Naive thymus-derived CD4-positive, alpha-beta T cell (primary cell): ENCODE measurements at regions not wholly inside any gene's neighbourhood (a gene's known extent, or its start where the extent isn't known, plus 50 kb on each side); places are given as distances from the start of the nearest gene placed in this dataset.

Experiments
- ATAC-seq: fragments of 150-1000 bp; cut with Tn5 transposase; 2 replicates; pipeline ENCODE4 v1.10.0; 2021; ENCODE audit warnings: mild to moderate bottlenecking, moderate library complexity
- CTCF ChIA-PET: fragments of 350-600 bp; sonication (Branson Sonifier 250); formaldehyde crosslinking; loops from one replicate; lab custom pipeline; 2021; ENCODE audit warnings: antibody characterized with exemption; lab: Charles Lee
- POLR2A ChIA-PET: fragments of 350-600 bp; sonication (Branson Sonifier 250); formaldehyde crosslinking; loops from one replicate; lab custom pipeline; 2021; ENCODE audit warnings: antibody characterized with exemption, inconsistent platforms; lab: Charles Lee
- DNase-seq, 9 donors: peaks; one replicate each; pipeline versions ENCODE4 v3.0.0 to v3.0.0-alpha.2; 2020 to 2022; ENCODE audit warnings: mixed read lengths in 1 of 9
- H3K27ac ChIP-seq: one replicate; pipeline ENCODE4 v1.7.0; 2013; ENCODE audit warnings: mild to moderate bottlenecking, low read depth, low read length, moderate library complexity
- H3K27me3 ChIP-seq, 2 donors: one replicate each; pipeline ENCODE4 v1.7.0; 2013; ENCODE audit warnings: low read length in 2 of 2, mild to moderate bottlenecking in 2 of 2, moderate library complexity in 2 of 2; ENCODE audit not compliant: control insufficient read depth in 2 of 2, insufficient read depth in 2 of 2
- H3K36me3 ChIP-seq, 3 experiments: 1 replicate in 2 of 3; 2 replicates in 1 of 3; pipeline ENCODE4 v1.7.0; 2013; ENCODE audit warnings: low read length in 3 of 3, mild to moderate bottlenecking in 3 of 3, moderate library complexity in 1 of 3; ENCODE audit not compliant: insufficient read depth in 3 of 3, control insufficient read depth in 2 of 3
- H3K4me1 ChIP-seq, 2 donors: one replicate each; pipeline ENCODE4 v1.7.0; 2013; ENCODE audit warnings: low read length in 2 of 2, mild to moderate bottlenecking in 2 of 2, moderate library complexity in 1 of 2; ENCODE audit not compliant: control insufficient read depth in 2 of 2, insufficient read depth in 2 of 2
- H3K4me3 ChIP-seq: 2 replicates; pipeline ENCODE4 v1.7.0; 2013; ENCODE audit warnings: mild to moderate bottlenecking, low read length
- H3K9me3 ChIP-seq, 3 experiments: 1 replicate in 2 of 3; 2 replicates in 1 of 3; pipeline ENCODE4 v1.7.0; 2013; ENCODE audit warnings: low read length in 3 of 3; ENCODE audit not compliant: control insufficient read depth in 2 of 3
- H3K27ac Mint-ChIP-seq, 9 donors: one replicate each; pipeline ENCODE4 v1.8.0; 2020 to 2022; ENCODE audit warnings: mixed read lengths in 9 of 9, mild to moderate bottlenecking in 8 of 9, moderate library complexity in 5 of 9, inconsistent platforms in 2 of 9
- H3K27me3 Mint-ChIP-seq, 5 donors: one replicate each; pipeline ENCODE4 v1.8.0; 2021 to 2022; ENCODE audit warnings: mixed read lengths in 5 of 5, mild to moderate bottlenecking in 1 of 5
- H3K36me3 Mint-ChIP-seq, 5 donors: one replicate each; pipeline ENCODE4 v1.8.0; 2020 to 2022; ENCODE audit warnings: mixed read lengths in 5 of 5, mild to moderate bottlenecking in 3 of 5, inconsistent platforms in 1 of 5
- H3K4me1 Mint-ChIP-seq, 7 donors: one replicate each; pipeline ENCODE4 v1.8.0; 2020 to 2022; ENCODE audit warnings: mixed read lengths in 7 of 7, mild to moderate bottlenecking in 3 of 7, inconsistent platforms in 1 of 7
- H3K4me3 Mint-ChIP-seq, 10 donors: one replicate each; pipeline ENCODE4 v1.8.0; 2020 to 2022; ENCODE audit warnings: mild to moderate bottlenecking in 10 of 10, mixed read lengths in 10 of 10, moderate library complexity in 6 of 10, inconsistent platforms in 2 of 10
- H3K9me3 Mint-ChIP-seq, 11 donors: one replicate each; pipeline ENCODE4 v1.8.0; 2020 to 2022; ENCODE audit warnings: mixed read lengths in 11 of 11, mild to moderate bottlenecking in 4 of 11, inconsistent platforms in 1 of 11, moderate library complexity in 1 of 11
- intact Hi-C, 2 donors: fragments of 100-400 bp; cut with micrococcal nuclease; formaldehyde crosslinking; loops; one replicate each; pipeline ENCODE4 v1.15.1; 2023

DNA sequence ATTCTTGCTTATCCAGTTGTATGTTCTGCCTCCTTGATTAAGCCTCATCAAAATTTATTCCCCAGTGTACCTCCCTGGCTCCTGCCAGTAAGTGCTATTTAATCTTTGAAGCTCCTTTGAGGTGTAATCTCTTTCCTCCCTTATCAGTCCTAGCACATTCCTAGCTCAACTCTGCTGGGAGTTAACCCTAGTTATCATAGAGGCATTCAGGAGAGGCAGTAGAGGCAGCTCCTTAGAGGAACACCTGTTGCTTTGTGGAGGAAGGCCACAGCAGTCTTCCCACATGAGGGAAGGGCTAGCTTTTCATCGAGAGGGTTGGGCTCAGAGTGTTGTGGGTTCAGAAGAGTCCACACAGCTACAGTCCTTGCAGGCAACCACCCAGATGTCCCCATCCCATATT lies 182.4 kb upstream of the ARID2 start:
- ChIA-PET CTCF (interaction anchor here (1.0 to 1.1 kb wide), 2 partner anchors 8 to 177 kb away, joined by 3 to 4 read pairs; no protein-coding TSS in a partner anchor), POLR2A (interaction anchor here (0.6 kb wide), 1 partner anchor 14 kb away, joined by 3 read pairs; no protein-coding TSS in a partner anchor)
- H3K27me3 Mint-ChIP-seq, result peaks cover 0 to 28% (median 4%) of the 10 kb centered on the region in 5 donors
- no peaks in the 10 kb centered on the region for H3K36me3 Mint-ChIP-seq
- Histone ChIP-seq H3K27me3 (no peaks in the 10 kb centered on the region), H3K4me1 (no peaks in the 10 kb centered on the region), H3K4me3 (no peak overlapping the region), H3K9me3 (no peaks in the 10 kb centered on the region), H3K27ac (no peak overlapping the region), H3K36me3 (no peaks in the 10 kb centered on the region)
- no peak for DNase-seq
- H3K9me3 Mint-ChIP-seq, result peaks cover 0 to 3% (median 0%) of the 10 kb centered on the region in 11 donors
- H3K27ac Mint-ChIP-seq, result no peak overlapping the region
- peaks cover 0 to 6% (median 0%) of the 10 kb centered on the region in 7 donors for H3K4me1 Mint-ChIP-seq
- intact Hi-C loops, result loop anchor here (10.0 kb wide), 2 partner anchors 328 to 438 kb away; no protein-coding TSS in a partner anchor
- no peak overlapping the region for H3K4me3 Mint-ChIP-seq
- ATAC-seq, result no peak

DNA sequence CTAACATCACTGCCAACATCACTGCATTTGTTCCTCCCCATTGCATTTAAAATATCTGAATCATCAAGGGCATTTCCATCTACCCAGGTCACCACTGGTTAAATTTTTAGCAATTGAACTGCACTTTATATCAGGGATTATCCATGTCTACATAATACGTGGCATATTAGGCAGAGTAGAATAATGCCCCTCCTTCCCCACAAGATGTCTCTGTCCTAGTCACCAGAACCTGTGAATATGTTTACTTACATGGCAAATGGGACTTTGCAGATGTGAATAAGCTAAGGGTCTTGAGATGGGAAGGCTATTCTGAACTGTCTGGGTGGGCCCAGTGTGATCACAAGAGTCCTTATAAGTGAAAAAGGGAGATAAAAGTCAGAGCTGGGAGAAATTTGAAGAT lies 181.7 kb upstream of the ARID2 start:
- peaks cover 0 to 23% (median 4%) of the 10 kb centered on the region in 5 donors for H3K27me3 Mint-ChIP-seq
- Histone ChIP-seq H3K9me3 (no peaks in the 10 kb centered on the region), H3K27me3 (no peaks in the 10 kb centered on the region), H3K27ac (no peak overlapping the region), H3K4me3 (no peak overlapping the region), H3K36me3 (no peaks in the 10 kb centered on the region), H3K4me1 (no peaks in the 10 kb centered on the region)
- H3K36me3 Mint-ChIP-seq, result no peaks in the 10 kb centered on the region
- DNase-seq (no peak), ATAC-seq (no peak)
- ChIA-PET POLR2A (no interaction called here), CTCF (interaction anchor here (1.1 kb wide), 1 partner anchor 176 kb away, joined by 4 read pairs; no protein-coding TSS in a partner anchor)
- peaks cover 0 to 6% (median 0%) of the 10 kb centered on the region in 7 donors for H3K4me1 Mint-ChIP-seq
- no peak overlapping the region for H3K4me3 Mint-ChIP-seq
- peaks cover 0 to 3% (median 0%) of the 10 kb centered on the region in 11 donors for H3K9me3 Mint-ChIP-seq
- intact Hi-C loops, result loop anchor here (1.0 to 10.0 kb wide), 3 partner anchors 177 to 437 kb away; no protein-coding TSS in a partner anchor
- no peak overlapping the region for H3K27ac Mint-ChIP-seq

GRCh38 chr12:45548426-45548825 lies 181.1 kb upstream of the ARID2 start:
- Mint-ChIP-seq H3K9me3 (peaks cover 0 to 3% (median 0%) of the 10 kb centered on the region in 11 donors), H3K27ac (no peak overlapping the region), H3K4me3 (no peak overlapping the region), H3K36me3 (no peaks in the 10 kb centered on the region), H3K4me1 (peaks cover 0 to 6% (median 0%) of the 10 kb centered on the region in 7 donors), H3K27me3 (peaks cover 0 to 18% (median 4%) of the 10 kb centered on the region in 5 donors)
- no peak overlapping the region for H3K27ac ChIP-seq
- no peaks in the 10 kb centered on the region for H3K27me3 ChIP-seq
- no peak for DNase-seq
- H3K4me1 ChIP-seq, result no peaks in the 10 kb centered on the region
- intact Hi-C loops, result loop anchor here (1.0 to 10.0 kb wide), 3 partner anchors 177 to 436 kb away; no protein-coding TSS in a partner anchor
- ATAC-seq, result no peak
- H3K9me3 ChIP-seq, result no peaks in the 10 kb centered on the region
- CTCF ChIA-PET, result interaction anchor here (1.0 kb wide), 1 partner anchor 286 kb away, joined by 3 read pairs; no protein-coding TSS in a partner anchor
- no peak overlapping the region for H3K4me3 ChIP-seq
- no peaks in the 10 kb centered on the region for H3K36me3 ChIP-seq
- POLR2A ChIA-PET, result no interaction called here

DNA sequence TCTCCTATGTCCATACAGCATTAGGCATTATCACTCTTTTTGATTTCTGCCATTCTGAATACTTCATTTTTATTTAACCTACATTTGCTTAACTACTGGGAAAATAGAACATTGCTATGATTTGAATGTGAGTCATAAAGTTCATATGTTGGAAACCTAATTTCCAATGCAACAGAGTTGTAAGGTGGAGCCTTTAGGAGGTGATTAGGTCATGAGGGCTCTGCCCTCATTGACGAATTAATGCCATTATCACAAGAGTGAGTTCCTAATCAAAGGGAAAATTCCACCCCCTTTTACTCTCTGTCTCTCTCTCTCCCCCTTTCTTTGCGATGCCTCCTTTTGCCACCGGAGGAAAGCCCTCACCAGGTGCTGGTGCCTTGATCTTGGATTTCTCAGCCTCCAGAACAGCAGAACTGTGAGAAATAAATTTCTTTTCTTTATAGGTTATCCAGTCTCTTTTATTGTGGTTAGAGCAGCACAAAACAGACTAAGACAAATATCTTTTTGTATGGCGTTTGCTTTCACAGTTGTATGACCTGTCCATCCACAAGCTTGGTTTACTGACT lies 180.1 kb upstream of the ARID2 start:
- H3K4me1 Mint-ChIP-seq, result peaks cover 0 to 1% (median 0%) of the 10 kb centered on the region in 7 donors
- ChIA-PET CTCF (interaction anchor here (1.0 kb wide), 1 partner anchor 285 kb away, joined by 3 read pairs; no protein-coding TSS in a partner anchor), POLR2A (no interaction called here)
- DNase-seq (no peak), ATAC-seq (no peak)
- H3K27me3 ChIP-seq, result no peaks in the 10 kb centered on the region
- H3K9me3 Mint-ChIP-seq, result peaks cover 0 to 3% (median 0%) of the 10 kb centered on the region in 11 donors
- H3K27ac Mint-ChIP-seq, result no peak overlapping the region
- no peak overlapping the region for H3K27ac ChIP-seq
- no peak overlapping the region for H3K4me3 Mint-ChIP-seq
- no peaks in the 10 kb centered on the region for H3K4me1 ChIP-seq
- H3K9me3 ChIP-seq, result no peaks in the 10 kb centered on the region
- H3K36me3 ChIP-seq, result no peaks in the 10 kb centered on the region
- intact Hi-C loops, result loop anchor here (10.0 kb wide), 2 partner anchors 325 to 435 kb away; no protein-coding TSS in a partner anchor
- H3K36me3 Mint-ChIP-seq, result no peaks in the 10 kb centered on the region
- H3K4me3 ChIP-seq, result no peak overlapping the region
- peaks cover 0 to 14% (median 4%) of the 10 kb centered on the region in 5 donors for H3K27me3 Mint-ChIP-seq

DNA sequence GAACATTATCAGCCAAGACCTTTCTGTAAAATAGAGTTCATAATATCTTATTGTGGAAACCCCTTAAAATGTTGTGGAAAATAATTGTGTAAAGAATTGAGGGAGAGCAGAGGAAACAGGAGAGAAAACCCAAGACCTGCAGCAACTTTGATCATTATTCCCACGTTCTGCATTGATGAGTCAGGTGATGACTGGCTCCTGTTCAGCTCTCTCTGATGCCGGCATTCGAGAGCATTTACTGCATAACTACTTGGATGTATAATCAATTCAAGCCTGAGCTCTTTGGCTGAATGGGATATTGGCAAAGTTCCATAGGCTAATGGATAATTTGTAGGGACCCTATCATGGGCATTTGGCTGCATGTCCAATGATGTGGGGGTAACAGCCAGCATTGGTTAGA lies 176.3 kb upstream of the ARID2 start:
- no peaks in the 10 kb centered on the region for H3K27me3 ChIP-seq
- intact Hi-C loops, result no loop called here
- H3K4me3 ChIP-seq, result no peak overlapping the region
- no peaks in the 10 kb centered on the region for H3K4me1 ChIP-seq
- no peak overlapping the region for H3K27ac Mint-ChIP-seq
- ChIA-PET CTCF (no interaction called here), POLR2A (no interaction called here)
- ATAC-seq, result no peak
- H3K9me3 Mint-ChIP-seq, result peaks cover 0 to 3% (median 0%) of the 10 kb centered on the region in 11 donors
- no peak overlapping the region for H3K4me3 Mint-ChIP-seq
- no peak overlapping the region for H3K27ac ChIP-seq
- peaks cover 0 to 6% (median 4%) of the 10 kb centered on the region in 5 donors for H3K27me3 Mint-ChIP-seq
- H3K9me3 ChIP-seq, result no peaks in the 10 kb centered on the region
- no peak for DNase-seq
- no peaks in the 10 kb centered on the region for H3K36me3 ChIP-seq
- no peaks in the 10 kb centered on the region for H3K36me3 Mint-ChIP-seq
- no peaks in the 10 kb centered on the region for H3K4me1 Mint-ChIP-seq

DNA sequence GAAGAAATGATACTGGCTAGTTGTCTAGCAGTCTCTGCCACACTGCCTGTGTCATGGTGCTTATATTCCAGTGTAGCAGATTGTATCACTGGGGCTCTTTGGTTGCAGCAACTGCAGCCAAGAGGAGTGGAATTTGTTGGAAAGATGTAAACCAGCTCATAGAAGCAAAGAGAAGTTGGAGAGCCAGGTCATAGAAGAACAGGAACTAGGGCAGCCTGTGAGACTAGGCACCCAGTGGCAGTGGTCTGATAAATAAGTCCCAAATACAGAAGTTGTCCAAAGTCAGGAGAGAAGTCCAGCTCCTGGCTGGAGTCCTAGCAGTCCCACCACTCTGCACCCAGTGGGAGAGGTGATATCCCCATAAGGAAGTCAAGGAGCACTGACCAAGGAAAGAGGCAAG lies 172.5 kb upstream of the ARID2 start:
- Mint-ChIP-seq H3K27ac (no peak overlapping the region), H3K27me3 (peaks cover 0 to 8% (median 0%) of the 10 kb centered on the region in 5 donors), H3K4me1 (no peaks in the 10 kb centered on the region), H3K9me3 (peaks cover 0 to 5% (median 0%) of the 10 kb centered on the region in 11 donors), H3K36me3 (no peaks in the 10 kb centered on the region), H3K4me3 (no peak overlapping the region)
- CTCF ChIA-PET, result interaction anchor here (0.7 kb wide), 1 partner anchor 36 kb away, joined by 3 read pairs; no protein-coding TSS in a partner anchor
- DNase-seq, result no peak
- no peak overlapping the region for H3K4me3 ChIP-seq
- no peaks in the 10 kb centered on the region for H3K9me3 ChIP-seq
- no peaks in the 10 kb centered on the region for H3K36me3 ChIP-seq
- POLR2A ChIA-PET, result no interaction called here
- peak; percentile 56 for ATAC-seq
- H3K27ac ChIP-seq, result no peak overlapping the region
- intact Hi-C loops, result no loop called here
- H3K4me1 ChIP-seq, result no peaks in the 10 kb centered on the region
- H3K27me3 ChIP-seq, result no peaks in the 10 kb centered on the region
